GM06990 (cell line): ENCODE measurements at regions not wholly inside any gene's neighbourhood (a gene's known extent, or its start where the extent isn't known, plus 50 kb on each side); places are given as distances from the start of the nearest gene placed in this dataset.
"Not testable (repeated sequence)": the region's sequence is repeated elsewhere in the genome, so short reads cannot be mapped to it uniquely, and the experiment has no call there.

Experiments
- DNase-seq: peaks from one replicate; pipeline ENCODE4 v3.0.0-alpha.2; 2011; ENCODE audit not compliant: insufficient read length; ENCODE audit errors: extremely low read depth
- H3K27me3 ChIP-seq: replicated peaks from 2 replicates; pipeline ENCODE4 v1.6.0; 2011; ENCODE audit warnings: low read length; ENCODE audit not compliant: control insufficient read depth, insufficient read depth
- H3K36me3 ChIP-seq: 2 replicates; pipeline ENCODE4 v1.5.1; 2011; ENCODE audit warnings: low read length; ENCODE audit not compliant: control insufficient read depth, insufficient read depth
- H3K4me3 ChIP-seq: replicated peaks from 2 replicates; pipeline ENCODE4 v1.5.1; 2011; ENCODE audit warnings: low read depth, mild to moderate bottlenecking, control low read depth, low read length
- TF ChIP-seq, protein P1 (sequence below): IDR thresholded peaks from 2 replicates; pipeline ENCODE4 v1.5.1; 2011; ENCODE audit warnings: low read length, control low read depth, mild to moderate bottlenecking, inconsistent platforms; ENCODE audit not compliant: insufficient read depth, poor library complexity, severe bottlenecking

DNA sequence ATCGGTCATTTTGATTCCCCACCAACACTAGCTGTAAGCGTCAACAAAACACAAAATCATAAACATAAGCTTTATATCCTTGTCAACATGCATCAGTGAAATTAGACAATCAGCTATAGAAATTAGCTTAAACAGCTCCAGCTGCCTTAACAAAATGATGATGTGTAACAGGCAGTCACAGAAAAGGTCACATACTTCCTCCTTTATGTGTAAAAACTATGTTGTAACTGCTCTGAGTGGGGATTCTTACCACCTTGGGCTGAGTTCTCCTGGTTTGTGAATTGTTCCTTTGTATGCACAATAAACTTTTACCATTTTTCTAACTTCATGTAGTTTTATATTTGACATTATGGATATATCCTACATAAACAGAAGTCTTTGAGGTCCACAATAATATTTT is 73.9 kb upstream of the MAP9 start:
- Histone ChIP-seq H3K27me3 (no peaks in the 10 kb centered on the region), H3K4me3 (no peak overlapping the region), H3K36me3 (no peaks in the 10 kb centered on the region)
- TF ChIP-seq, protein P1, sequence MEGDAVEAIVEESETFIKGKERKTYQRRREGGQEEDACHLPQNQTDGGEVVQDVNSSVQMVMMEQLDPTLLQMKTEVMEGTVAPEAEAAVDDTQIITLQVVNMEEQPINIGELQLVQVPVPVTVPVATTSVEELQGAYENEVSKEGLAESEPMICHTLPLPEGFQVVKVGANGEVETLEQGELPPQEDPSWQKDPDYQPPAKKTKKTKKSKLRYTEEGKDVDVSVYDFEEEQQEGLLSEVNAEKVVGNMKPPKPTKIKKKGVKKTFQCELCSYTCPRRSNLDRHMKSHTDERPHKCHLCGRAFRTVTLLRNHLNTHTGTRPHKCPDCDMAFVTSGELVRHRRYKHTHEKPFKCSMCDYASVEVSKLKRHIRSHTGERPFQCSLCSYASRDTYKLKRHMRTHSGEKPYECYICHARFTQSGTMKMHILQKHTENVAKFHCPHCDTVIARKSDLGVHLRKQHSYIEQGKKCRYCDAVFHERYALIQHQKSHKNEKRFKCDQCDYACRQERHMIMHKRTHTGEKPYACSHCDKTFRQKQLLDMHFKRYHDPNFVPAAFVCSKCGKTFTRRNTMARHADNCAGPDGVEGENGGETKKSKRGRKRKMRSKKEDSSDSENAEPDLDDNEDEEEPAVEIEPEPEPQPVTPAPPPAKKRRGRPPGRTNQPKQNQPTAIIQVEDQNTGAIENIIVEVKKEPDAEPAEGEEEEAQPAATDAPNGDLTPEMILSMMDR: no peak
- DNase-seq: no peak

DNA sequence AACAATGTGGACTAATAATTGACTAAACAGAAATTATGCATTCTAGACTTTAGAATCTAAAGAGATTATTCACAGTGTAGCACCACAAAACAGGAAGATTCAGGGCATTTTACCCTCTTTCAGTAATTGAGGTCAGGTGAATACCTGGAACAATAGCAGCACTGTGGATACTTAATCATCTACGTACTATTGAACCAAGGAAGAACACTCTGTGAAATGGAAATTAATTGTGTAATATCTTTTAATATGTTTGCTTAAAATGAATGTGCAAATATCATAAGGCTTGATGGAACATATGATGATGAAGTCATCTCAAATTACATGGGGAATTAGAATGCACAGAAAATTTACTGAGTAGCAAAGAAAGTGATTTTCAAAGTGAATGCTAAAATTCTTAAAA is 68.5 kb upstream of the MAP9 start:
- DNase-seq: no peak
- Histone ChIP-seq H3K36me3 (no peaks in the 10 kb centered on the region), H3K27me3 (no peaks in the 10 kb centered on the region), H3K4me3 (no peak overlapping the region)
- TF ChIP-seq, protein P1: no peak

DNA sequence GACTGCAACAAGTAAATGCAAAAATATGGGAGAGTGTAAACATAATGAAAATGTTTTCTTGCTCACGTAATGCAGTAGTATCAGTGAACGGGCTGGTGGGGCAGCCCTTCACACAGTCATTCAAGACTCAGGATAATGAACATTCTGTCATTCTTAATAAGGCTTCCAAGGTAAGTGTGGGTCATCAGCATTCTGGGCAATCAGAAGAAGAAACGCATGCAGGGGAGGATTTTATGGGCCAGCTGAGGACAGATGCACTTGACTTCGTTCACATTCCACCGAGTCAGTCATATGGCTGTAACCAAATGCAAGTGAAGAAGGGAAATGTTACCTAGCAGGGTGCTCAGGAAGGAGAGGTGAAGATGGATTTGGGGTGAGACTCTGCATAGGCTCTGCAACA is 68.0 kb upstream of the MAP9 start:
- Histone ChIP-seq H3K4me3 (no peak overlapping the region), H3K27me3 (no peaks in the 10 kb centered on the region), H3K36me3 (no peaks in the 10 kb centered on the region)
- DNase-seq: no peak
- TF ChIP-seq, protein P1: no peak

DNA sequence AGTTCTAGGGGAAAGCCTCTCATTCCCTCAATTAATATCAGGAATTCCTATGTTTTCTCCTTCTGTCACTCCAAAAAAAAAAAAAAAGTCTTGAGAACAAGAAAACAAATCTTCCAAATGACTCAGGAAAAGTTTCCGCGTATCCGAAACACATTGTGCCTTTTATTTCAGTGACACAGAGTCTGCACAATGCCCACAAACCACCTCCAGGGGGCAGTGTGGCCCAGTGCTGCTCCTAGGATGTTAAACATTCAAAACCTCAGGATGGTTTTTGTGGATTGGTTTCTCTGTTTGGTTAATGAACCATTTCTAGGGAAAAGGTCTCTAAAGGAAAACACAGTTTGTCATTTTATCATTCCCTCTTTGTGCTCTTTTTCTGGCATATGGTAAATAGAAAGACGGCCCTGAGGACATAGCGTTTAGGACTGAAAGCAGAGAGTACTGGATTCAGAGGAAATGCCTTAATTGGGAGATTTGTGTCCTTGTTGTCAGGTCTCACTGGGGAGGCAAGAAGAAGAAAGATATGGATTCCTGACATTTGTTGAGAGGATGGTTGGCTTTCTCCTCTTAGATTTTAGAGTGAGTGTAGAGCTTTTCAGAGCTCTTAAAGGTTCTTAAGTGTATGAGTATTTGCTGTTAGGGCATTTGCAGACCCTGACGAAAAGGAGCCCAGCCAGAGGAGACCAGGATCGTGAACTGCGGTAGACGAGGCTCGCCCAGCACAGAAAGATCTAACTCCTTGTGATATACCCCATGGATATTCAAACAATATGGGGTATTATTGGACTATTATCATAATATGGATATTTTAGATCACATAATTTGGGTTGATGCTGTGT is 65.7 kb upstream of the MAP9 start:
- H3K4me3 ChIP-seq: no peak overlapping the region
- no peaks in the 10 kb centered on the region for H3K36me3 ChIP-seq
- no peak for DNase-seq
- TF ChIP-seq, protein P1: peak; percentile 91
- H3K27me3 ChIP-seq: no peaks in the 10 kb centered on the region

GRCh38 chr4:155441475-155441874 is 64.7 kb upstream of the MAP9 start:
- H3K36me3 ChIP-seq: no peaks in the 10 kb centered on the region
- no peak overlapping the region for H3K4me3 ChIP-seq
- TF ChIP-seq, protein P1: no peak
- no peak for DNase-seq
- H3K27me3 ChIP-seq: no peaks in the 10 kb centered on the region

DNA sequence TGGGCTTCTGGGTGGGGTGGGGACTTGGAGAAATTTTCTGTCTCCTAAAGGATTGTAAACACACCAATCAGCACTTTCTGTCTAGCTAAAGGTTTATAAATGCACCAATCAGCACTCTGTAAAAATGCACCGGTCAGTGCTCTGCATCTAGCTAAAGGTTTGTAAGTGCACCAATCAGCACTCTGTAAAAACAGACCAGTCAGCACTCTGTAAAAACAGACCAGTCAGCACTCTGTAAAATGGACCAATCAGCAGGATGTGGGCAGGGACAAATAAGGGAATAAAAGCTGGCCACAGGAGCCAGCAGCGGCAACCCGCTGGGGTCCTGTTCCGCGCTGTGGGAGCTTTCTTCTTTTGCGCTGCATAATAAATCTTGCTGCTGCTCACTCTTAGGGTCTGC is 63.0 kb upstream of the MAP9 start:
- H3K27me3 ChIP-seq, H3K36me3 ChIP-seq: not testable (repeated sequence)

More for the DNA sequence above, 63.0 kb upstream of the MAP9 start:
- H3K4me3 ChIP-seq, DNase-seq: not testable (repeated sequence)
